Activated T-cell treated with anti-CD3 and anti-CD28 coated beads for 4 hours (primary cell): ENCODE measurements at regions not wholly inside any gene's neighbourhood (a gene's known extent, or its start where the extent isn't known, plus 50 kb on each side); places are given as distances from the start of the nearest gene placed in this dataset.

ENCODE experiments used
- DNase-seq: peaks from one replicate; pipeline ENCODE4 v3.0.0-alpha.2; 2020

DNA sequence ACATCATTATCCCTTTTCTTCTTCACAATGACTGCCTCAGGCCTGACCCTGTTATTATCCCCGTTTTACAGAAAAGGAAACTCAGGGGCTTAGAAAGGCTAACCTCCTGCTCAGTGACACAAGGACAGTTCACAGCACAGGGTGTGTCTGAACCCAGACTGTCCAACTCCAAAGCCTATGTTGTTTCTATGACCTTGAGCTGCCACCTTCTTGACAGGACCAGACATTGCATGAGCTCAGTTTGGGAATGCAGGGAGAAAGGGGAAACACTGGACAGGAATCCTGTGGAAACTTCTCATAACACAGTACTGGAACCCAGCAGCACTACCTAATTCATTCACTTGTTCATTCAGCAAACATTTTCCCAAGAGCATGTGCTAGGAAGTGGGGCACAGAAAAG, 472.8 kb downstream of the CDK5RAP2 start:
- no peak for DNase-seq

DNA sequence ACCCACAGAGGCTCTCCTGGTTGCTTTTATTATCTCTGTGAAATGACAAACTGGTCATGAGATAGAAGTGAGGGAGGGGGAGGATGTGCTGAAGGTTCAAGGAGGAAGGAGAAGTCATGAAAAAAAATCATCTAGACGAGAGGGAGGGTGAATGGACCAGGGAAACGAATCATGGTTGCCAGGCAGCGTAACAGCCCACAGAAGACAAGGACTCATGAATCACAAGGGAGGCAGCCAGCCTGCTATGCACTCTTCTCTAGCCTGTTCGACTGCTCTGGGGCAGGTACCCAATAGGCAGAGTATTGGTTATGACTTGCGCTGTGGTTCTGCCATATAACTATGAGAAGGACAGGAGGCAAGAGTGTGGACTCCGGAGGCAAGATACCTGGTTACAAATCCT, 475.2 kb downstream of the CDK5RAP2 start:
- DNase-seq: no peak

DNA sequence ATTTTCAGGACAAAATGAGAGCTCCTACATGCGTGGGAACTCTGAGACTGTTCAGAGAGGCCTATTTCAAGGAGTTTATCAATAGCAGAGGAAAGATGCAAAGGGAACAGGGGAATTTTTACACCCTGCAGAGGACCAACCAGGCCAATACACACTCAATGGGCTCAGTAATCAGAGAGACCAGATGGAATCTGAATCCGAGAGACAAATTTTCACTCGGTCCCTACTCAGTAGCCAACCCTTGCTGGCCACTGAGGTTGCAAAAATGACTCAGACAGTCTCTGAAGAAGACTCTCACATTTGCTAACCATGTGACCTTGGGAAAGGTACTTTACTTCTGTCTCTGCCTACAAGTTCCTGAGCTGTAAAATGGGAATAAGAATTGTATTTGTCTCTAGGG, 479.4 kb downstream of the CDK5RAP2 start:
- DNase-seq: no peak

- no peak for DNase-seq
Observed at GRCh38 chr9:120099065-120099464, 480.9 kb downstream of the CDK5RAP2 start.

DNA sequence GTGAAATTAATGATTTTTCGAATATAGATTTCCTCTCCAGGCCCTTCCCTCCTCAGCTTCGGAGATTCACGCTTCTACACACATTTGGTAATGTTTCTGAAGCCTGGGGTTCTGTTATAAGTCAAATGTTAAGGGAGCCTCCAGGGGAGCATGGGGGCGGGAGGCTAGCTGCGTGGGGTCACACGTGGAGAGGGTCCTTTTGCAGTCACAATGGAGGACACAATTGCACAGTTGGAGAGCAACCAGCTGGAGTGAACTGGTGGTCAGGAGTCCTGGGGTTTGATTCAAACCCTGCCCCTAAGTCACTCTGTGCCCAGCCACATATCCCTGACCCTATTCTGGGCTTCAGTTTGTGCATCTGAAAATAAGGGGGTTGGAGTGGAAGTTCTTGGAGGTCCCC, 481.4 kb downstream of the CDK5RAP2 start:
- DNase-seq: no peak

DNA sequence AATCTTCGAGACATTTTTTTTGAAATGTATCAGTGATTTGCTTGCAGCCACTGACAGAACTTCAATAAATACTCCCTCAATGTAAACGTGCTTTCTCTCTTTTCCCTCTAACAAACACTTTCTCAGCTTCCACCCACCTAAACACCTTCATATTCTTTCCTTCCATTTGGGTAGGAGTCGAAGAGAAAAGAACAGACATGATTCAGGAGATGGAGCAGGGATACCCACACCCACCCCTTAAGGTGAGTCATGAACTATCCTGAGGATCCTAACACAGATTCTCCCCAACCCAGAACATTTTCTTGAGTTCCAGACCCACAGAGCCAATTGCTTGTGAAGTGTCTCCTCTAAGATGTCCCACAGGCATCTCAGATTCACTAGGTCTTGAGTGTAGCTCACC, 488.8 kb downstream of the CDK5RAP2 start:
- DNase-seq: no peak

- DNase-seq: no peak
Observed at GRCh38 chr9:120080849-120081248, 499.1 kb downstream of the CDK5RAP2 start.

DNA sequence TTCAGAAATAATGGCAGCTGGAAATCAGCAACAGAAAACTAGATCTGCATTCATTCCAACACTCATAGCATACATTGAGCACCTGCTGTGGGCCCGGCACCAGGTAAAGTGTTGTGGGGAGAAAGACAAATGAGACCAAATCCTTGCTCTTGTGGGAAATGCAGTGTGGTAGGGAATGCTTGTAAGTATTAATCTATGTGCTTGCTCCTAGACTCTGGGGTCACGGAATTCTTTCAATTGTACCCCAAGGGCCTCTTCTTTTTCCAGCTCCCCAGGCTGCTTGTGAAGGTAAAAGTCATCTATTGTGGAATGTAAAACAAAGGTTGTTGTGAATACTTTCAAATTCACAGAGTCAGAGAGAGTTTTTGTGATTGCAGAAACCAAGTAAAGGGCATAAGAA, 501.9 kb downstream of the CDK5RAP2 start:
- no peak for DNase-seq

DNA sequence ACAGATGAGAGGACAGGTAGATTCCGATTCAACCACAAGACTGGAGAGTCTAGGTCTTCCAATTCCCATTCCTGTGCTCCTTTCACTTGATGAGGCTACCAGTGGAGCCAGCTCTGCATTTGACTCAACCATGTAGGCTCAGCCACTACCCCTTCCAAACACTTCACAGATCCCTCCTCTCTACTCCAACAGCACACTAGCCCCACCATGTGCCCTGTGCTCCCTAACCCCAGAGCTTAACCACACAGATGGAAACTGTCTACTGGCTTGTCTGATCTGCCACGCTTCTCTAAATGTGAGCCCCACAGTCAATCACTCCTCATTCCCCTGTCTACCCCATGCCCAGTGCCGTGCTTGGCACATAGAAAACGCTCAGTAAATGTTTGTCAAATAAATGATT, 508.2 kb downstream of the CDK5RAP2 start:
- no peak for DNase-seq

GRCh38 chr9:120066315-120066714, 513.7 kb downstream of the CDK5RAP2 start:
- no peak for DNase-seq

DNA sequence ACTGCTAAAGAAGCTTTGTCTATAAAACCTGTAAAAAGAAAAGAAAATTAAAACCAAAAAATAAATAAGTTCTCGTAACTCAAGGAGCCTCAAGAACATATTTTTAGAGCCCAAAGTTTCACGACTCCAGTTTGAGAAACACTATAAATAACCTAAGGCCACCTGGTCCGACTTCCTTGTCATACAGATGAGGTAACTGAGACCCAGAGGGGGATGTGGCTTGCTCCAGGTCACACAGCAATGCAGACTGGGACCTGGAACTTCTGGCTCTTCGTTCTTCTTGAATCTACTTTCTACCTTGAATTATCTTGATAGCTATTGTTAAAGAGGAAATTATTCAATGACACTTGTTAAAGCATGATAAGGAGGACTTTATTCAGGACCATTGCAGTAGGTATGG, 514.8 kb downstream of the CDK5RAP2 start:
- DNase-seq: no peak

DNA sequence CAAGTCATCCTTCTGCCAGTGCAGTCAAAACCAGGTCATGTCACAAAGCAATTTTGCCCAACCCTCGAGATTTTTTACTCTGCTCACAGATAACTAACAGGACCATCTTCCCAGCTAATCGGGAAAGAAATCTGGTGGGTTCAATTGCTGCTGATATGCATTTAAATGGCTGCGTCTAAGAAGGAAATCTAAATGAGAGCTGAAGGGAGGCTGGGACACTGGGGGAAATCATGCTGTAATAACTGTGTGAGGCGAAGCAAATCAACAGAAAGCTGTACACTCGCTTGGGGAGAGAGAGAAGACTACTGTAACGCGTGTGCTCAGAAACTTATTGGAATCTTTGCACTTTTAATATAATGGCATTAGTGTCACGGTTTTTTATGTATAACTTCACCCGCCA, 535.0 kb downstream of the CDK5RAP2 start:
- no peak for DNase-seq

- no peak for DNase-seq
Observed at GRCh38 chr9:120043448-120043847, 536.5 kb downstream of the CDK5RAP2 start.

- DNase-seq: no peak
Observed at GRCh38 chr9:120040896-120041295, 539.1 kb downstream of the CDK5RAP2 start.

DNA sequence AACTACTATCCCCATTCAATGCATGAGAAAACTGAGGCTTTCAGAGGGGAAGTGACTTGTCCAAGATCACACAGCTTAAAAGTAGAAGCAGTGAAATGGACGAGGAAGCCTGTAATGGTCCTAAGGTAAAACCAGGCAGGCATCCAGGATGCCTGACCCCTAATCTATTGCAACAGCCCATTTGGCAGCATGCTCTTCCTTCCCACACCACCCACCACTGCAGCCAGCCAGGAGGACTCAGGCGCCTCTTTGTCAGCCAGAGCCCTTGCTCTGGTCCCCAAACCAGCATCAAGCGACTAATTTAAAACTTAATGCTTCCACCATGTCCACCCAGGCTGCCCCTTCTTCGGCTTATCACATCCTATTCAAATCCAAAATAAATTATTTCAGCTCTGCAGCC, 541.6 kb downstream of the CDK5RAP2 start:
- no peak for DNase-seq

GRCh38 chr9:120032639-120033038, 547.3 kb downstream of the CDK5RAP2 start:
- DNase-seq: no peak

GRCh38 chr9:120030847-120031246, 549.1 kb downstream of the CDK5RAP2 start:
- DNase-seq: no peak

GRCh38 chr9:120018550-120018949, 561.4 kb downstream of the CDK5RAP2 start:
- DNase-seq: no peak

DNA sequence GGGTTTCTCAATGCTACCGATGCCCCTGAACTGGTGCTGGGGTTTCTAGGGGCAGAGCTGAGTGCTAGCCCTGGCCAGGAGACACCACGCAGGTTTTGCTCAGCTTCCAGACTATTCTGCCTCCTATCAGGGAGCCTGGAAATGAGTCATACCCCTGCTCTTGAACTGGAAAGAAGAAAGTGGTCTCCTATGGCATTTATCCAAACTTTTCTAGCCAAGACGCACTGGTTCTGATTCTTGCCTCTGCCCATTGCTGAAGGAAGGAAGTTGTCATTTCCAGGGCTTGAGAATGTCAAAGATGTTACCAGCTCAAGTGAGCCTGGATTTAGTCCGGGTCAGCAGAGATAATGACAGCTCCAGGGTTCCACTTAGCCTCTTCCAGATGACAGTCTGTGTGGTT, 561.9 kb downstream of the CDK5RAP2 start:
- DNase-seq: no peak

DNA sequence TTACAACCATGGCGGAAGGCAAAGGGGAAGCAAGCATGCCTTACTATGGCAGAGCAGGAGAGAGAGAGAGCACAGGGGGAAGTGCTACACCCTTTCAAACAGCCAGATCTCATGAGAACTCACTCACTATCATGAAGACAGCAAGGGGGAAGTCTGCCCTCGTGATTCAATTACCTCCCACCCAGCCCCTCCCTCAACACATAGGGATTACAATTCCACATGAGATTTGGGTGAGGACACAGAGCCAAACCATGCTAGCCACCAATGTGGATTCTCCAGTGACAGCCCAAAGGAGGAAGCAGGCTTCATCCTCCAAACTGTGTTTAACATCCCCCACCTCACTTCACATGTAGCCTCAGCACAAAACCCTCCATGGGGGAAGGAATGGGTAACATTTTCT, 563.7 kb downstream of the CDK5RAP2 start:
- DNase-seq: no peak

- no peak for DNase-seq
Observed at GRCh38 chr9:120014796-120015195, 565.2 kb downstream of the CDK5RAP2 start.

DNA sequence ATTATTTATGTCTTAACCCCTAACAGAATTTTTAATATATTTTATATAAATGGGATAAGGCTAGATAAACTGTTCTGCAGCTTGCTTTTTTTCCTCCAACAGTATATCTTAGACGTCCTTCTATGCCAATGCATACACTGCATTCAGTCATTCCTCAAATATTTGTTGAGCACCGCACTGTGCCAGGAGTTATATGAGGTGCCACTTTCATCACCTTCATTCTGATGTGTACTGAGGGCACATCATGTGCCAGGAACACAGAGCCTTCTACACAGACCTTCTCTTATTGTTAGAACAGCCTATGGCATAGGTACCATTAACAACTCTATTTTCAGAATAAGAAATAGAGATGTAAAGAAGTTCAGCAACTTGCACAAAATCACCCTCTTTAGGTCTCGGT, 570.1 kb downstream of the CDK5RAP2 start:
- no peak for DNase-seq

GRCh38 chr9:120001536-120001935, 578.4 kb downstream of the CDK5RAP2 start:
- no peak for DNase-seq

DNA sequence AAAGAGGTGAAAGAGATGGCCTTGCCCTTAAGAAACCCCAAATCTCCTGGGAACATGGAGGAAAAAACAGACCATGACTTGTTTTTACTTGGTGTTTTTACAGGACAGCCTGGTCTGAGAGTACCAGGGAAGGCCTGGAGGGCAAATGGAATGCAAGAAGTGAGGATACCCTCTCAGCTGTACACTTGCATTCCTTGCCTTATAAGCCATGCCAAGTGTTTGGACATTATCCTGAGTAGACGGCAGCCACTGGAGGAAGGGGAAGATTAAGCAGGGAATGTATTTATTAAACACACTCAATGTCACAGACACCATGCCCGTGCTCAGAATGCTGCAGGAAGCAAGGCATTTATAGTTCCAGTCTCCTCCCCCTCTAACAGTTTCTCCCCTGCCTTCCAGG, 581.4 kb downstream of the CDK5RAP2 start:
- DNase-seq: no peak

GRCh38 chr9:119991797-119992196, 588.2 kb downstream of the CDK5RAP2 start:
- DNase-seq: no peak

DNA sequence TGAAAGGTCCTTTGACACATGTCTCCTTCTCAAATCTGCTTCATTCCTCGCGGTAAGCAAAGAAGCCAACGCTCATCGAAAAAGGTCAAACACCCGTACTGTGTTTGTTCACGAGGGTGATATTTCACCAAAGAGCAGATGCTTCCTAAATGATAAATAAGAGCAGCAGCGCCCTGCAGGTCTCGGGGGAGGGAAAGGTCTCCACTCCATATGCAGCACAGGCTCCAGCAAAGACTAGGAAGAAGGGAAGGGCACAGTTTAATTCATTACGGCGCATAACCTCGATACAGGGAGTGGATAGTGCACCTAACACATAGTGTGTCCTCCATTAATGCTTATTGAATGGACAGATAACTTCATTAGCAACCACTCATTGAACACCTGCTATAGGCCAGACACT, 593.3 kb downstream of the CDK5RAP2 start:
- DNase-seq: no peak
